HEK293T (cell line): ENCODE measurements at regions not wholly inside any gene's neighbourhood (a gene's known extent, or its start where the extent isn't known, plus 50 kb on each side); places are given as distances from the start of the nearest gene placed in this dataset.
"Not testable (repeated sequence)": the region's sequence is repeated elsewhere in the genome, so short reads cannot be mapped to it uniquely, and the experiment has no call there.

Experiments
- CTCF ChIA-PET: fragments of 350-600 bp; formaldehyde crosslinking; extraction: SDS; loops from one replicate; lab custom pipeline; 2021; ENCODE audit warnings: antibody characterized with exemption, inconsistent platforms; lab: Yijun Ruan, JAX
- POLR2A ChIA-PET: fragments of 350-600 bp; formaldehyde crosslinking; extraction: SDS; loops from one replicate; lab custom pipeline; 2020; ENCODE audit warnings: antibody characterized with exemption, inconsistent platforms; lab: Yijun Ruan, JAX
- DNase-seq: peaks from one replicate; pipeline ENCODE4 v3.0.0; 2012; ENCODE audit warnings: mixed read lengths; ENCODE audit errors: extremely low spot score
- ARNT ChIP-seq: fragments of 450-650 bp; IDR thresholded peaks from 2 replicates; pipeline ENCODE4 v1.6.1; 2017; ENCODE audit warnings: mild to moderate bottlenecking
- BHLHE40 ChIP-seq: fragments of 450-650 bp; IDR thresholded peaks from 2 replicates; pipeline ENCODE4 v1.6.1; 2016; ENCODE audit warnings: mild to moderate bottlenecking, moderate library complexity, borderline replicate concordance
- CTBP1 ChIP-seq: fragments of 450-650 bp; IDR thresholded peaks from 2 replicates; pipeline ENCODE4 v1.6.1; 2016; ENCODE audit warnings: borderline replicate concordance
- ELF4 ChIP-seq: fragments of 450-650 bp; IDR thresholded peaks from 2 replicates; pipeline ENCODE4 v1.6.1; 2017; ENCODE audit warnings: antibody characterized with exemption
- FOXA1 ChIP-seq: fragments of 450-650 bp; IDR thresholded peaks from 2 replicates; pipeline ENCODE4 v1.6.1; 2016; ENCODE audit warnings: mild to moderate bottlenecking
- FOXK2 ChIP-seq: fragments of 450-650 bp; IDR thresholded peaks from 2 replicates; pipeline ENCODE4 v1.6.1; 2016; ENCODE audit warnings: mild to moderate bottlenecking
- FOXM1 ChIP-seq: fragments of 450-650 bp; IDR thresholded peaks from 2 replicates; pipeline ENCODE4 v1.6.1; 2017; ENCODE audit warnings: mild to moderate bottlenecking, borderline replicate concordance
- HDGF ChIP-seq: fragments of 450-650 bp; IDR thresholded peaks from 2 replicates; pipeline ENCODE4 v1.6.1; 2017; ENCODE audit warnings: antibody characterized with exemption, borderline replicate concordance
- L3MBTL2 ChIP-seq: fragments of 450-650 bp; conservative IDR thresholded peaks from 2 replicates; pipeline ENCODE4 v1.6.1; 2016; ENCODE audit warnings: mild to moderate bottlenecking
- LEF1 ChIP-seq: fragments of 450-650 bp; IDR thresholded peaks from 2 replicates; pipeline ENCODE4 v1.6.1; 2017; ENCODE audit warnings: mild to moderate bottlenecking, borderline replicate concordance
- NFRKB ChIP-seq: fragments of 450-650 bp; IDR thresholded peaks from 2 replicates; pipeline ENCODE4 v1.6.1; 2016; ENCODE audit warnings: mild to moderate bottlenecking, moderate library complexity
- PKNOX1 ChIP-seq: fragments of 450-650 bp; IDR thresholded peaks from 2 replicates; pipeline ENCODE4 v1.6.1; 2016
- SP1 ChIP-seq: fragments of 450-650 bp; IDR thresholded peaks from 2 replicates; pipeline ENCODE4 v1.6.1; 2017
- SUZ12 ChIP-seq: fragments of 450-650 bp; IDR thresholded peaks from 2 replicates; pipeline ENCODE4 v1.6.1; 2016; ENCODE audit warnings: mild to moderate bottlenecking
- TARDBP ChIP-seq: fragments of 450-650 bp; IDR thresholded peaks from 2 replicates; pipeline ENCODE4 v1.6.1; 2016
- ZNF384 ChIP-seq: fragments of 450-650 bp; IDR thresholded peaks from 2 replicates; pipeline ENCODE4 v1.6.1; 2016

- no peak for TF ChIP-seq ELF4
- TF ChIP-seq NFRKB, result no peak
- TF ChIP-seq L3MBTL2, result no peak
- TF ChIP-seq SP1, result no peak
- TF ChIP-seq SUZ12, result no peak
- no peak for TF ChIP-seq TARDBP
- TF ChIP-seq BHLHE40, result no peak
- no peak for TF ChIP-seq FOXM1
- no peak for TF ChIP-seq FOXA1
- CTCF ChIA-PET, result no interaction called here
- POLR2A ChIA-PET, result no interaction called here
- no peak for DNase-seq
Observed at GRCh38 chr2:36123995-36124394, 231.6 kb upstream of the CRIM1 start.

- no peak for DNase-seq
- TF ChIP-seq PKNOX1 (no peak), SP1 (no peak), FOXA1 (no peak), CTBP1 (no peak), BHLHE40 (no peak), NFRKB (no peak), ELF4 (no peak), ARNT (no peak), FOXK2 (no peak), L3MBTL2 (no peak), HDGF (no peak), LEF1 (no peak), SUZ12 (no peak), ZNF384 (no peak), FOXM1 (no peak), TARDBP (no peak)
- ChIA-PET POLR2A (no interaction called here), CTCF (no interaction called here)
Observed at GRCh38 chr2:36097022-36097421, 258.6 kb upstream of the CRIM1 start.

- POLR2A ChIA-PET, DNase-seq, CTCF ChIA-PET: not testable (repeated sequence)
Observed at GRCh38 chr2:36091844-36092741, 263.5 kb upstream of the CRIM1 start.

GRCh38 chr2:36088716-36089328, 266.8 kb upstream of the CRIM1 start:
- POLR2A ChIA-PET, result no interaction called here
- CTCF ChIA-PET, result no interaction called here
- TF ChIP-seq HDGF (no peak), PKNOX1 (no peak)
- no peak for DNase-seq

- TF ChIP-seq HDGF (no peak), ZNF384 (no peak), ARNT (no peak), CTBP1 (no peak), SP1 (no peak), NFRKB (no peak), LEF1 (no peak), PKNOX1 (no peak), FOXK2 (no peak), FOXM1 (no peak), ELF4 (no peak)
Observed at GRCh38 chr2:36087344-36087743, 268.2 kb upstream of the CRIM1 start.

GRCh38 chr2:36079793-36080192, 275.8 kb upstream of the CRIM1 start:
- no peak for DNase-seq
- TF ChIP-seq ZNF384 (no peak), SP1 (no peak), ELF4 (no peak), FOXA1 (no peak), L3MBTL2 (no peak), SUZ12 (no peak), BHLHE40 (no peak), CTBP1 (no peak), HDGF (no peak), PKNOX1 (no peak)
- POLR2A ChIA-PET, result no interaction called here
- CTCF ChIA-PET, result no interaction called here

More at GRCh38 chr2:36087344-36087743, 268.2 kb upstream of the CRIM1 start:
- POLR2A ChIA-PET, result no interaction called here
- CTCF ChIA-PET, result no interaction called here
- DNase-seq, result no peak
